PC-3 (cell line): ENCODE measurements at regions not wholly inside any gene's neighbourhood (a gene's known extent, or its start where the extent isn't known, plus 50 kb on each side); places are given as distances from the start of the nearest gene placed in this dataset.

Experiments used
- ATAC-seq: fragments of 200-7000 bp; cut with Tn5 transposase; 2 replicates; pipeline ENCODE4 v1.9.1; 2020; ENCODE audit warnings: mild to moderate bottlenecking, moderate library complexity
- BruUV-seq: library from RNA; stranded (reverse); fragments of 400-500 nt; replicated peaks from 2 replicates; lab custom pipeline; 2021; lab: Mats Ljungman, UMichigan
- CTCF ChIA-PET: fragments of 300-600 bp; sonication (Branson Sonifier 250); formaldehyde crosslinking; loops from one replicate; lab custom pipeline; 2022; ENCODE audit warnings: antibody characterized with exemption; lab: Charles Lee
- POLR2A ChIA-PET: fragments of 300-600 bp; sonication (Branson Sonifier 250); formaldehyde crosslinking; loops from one replicate; lab custom pipeline; 2022; ENCODE audit warnings: antibody characterized with exemption; ENCODE audit not compliant: unreplicated experiment; lab: Charles Lee
- DNase-seq: peaks from one replicate; pipeline ENCODE4 v3.0.0-alpha.2; 2015
- H2AFZ ChIP-seq: fragments of 300-600 bp; sonication (generic); 2 replicates; pipeline ENCODE4 v1.6.0; 2016; ENCODE audit warnings: antibody characterized with exemption, low read length
- H3F3A ChIP-seq: fragments of 300-600 bp; sonication (generic); one replicate; pipeline ENCODE4 v1.6.0; 2017; ENCODE audit warnings: antibody characterized with exemption, low read length, control low read depth, mild to moderate bottlenecking; ENCODE audit not compliant: unreplicated experiment
- H3K27ac ChIP-seq: fragments of 300-600 bp; sonication (generic); 2 replicates; pipeline ENCODE4 v1.5.1; 2016; ENCODE audit warnings: mild to moderate bottlenecking, low read length
- H3K27me3 ChIP-seq: fragments of 300-600 bp; sonication (generic); 2 replicates; pipeline ENCODE4 v1.6.1; 2016; ENCODE audit warnings: low read length, mixed read lengths
- H3K36me3 ChIP-seq: fragments of 300-600 bp; sonication (generic); 2 replicates; pipeline ENCODE4 v1.6.1; 2016; ENCODE audit warnings: low read depth, mixed run types, low read length, mixed read lengths
- H3K4me1 ChIP-seq: fragments of 300-600 bp; sonication (generic); 2 replicates; pipeline ENCODE4 v1.5.1; 2016; ENCODE audit warnings: low read length; ENCODE audit not compliant: insufficient read depth
- H3K4me2 ChIP-seq: fragments of 300-600 bp; sonication (generic); 2 replicates; pipeline ENCODE4 v1.6.0; 2016; ENCODE audit warnings: low read length
- H3K4me3 ChIP-seq: fragments of 300-600 bp; sonication (generic); 2 replicates; pipeline ENCODE4 v1.5.1; 2016; ENCODE audit warnings: mild to moderate bottlenecking, low read length, mixed read lengths
- H3K79me2 ChIP-seq: fragments of 300-600 bp; sonication (generic); 2 replicates; pipeline ENCODE4 v1.6.1; 2017; ENCODE audit warnings: low read length, mixed read lengths
- H3K9ac ChIP-seq: fragments of 300-600 bp; sonication (generic); 2 replicates; pipeline ENCODE4 v1.6.0; 2016; ENCODE audit warnings: mild to moderate bottlenecking, low read length
- H3K9me2 ChIP-seq: fragments of 300-600 bp; sonication (generic); replicated peaks from 2 replicates; pipeline ENCODE4 v1.6.1; 2016; ENCODE audit warnings: mixed run types, low read length, mixed read lengths
- H3K9me3 ChIP-seq: fragments of 300-600 bp; sonication (generic); 2 replicates; pipeline ENCODE4 v1.6.1; 2016; ENCODE audit warnings: low read length, mixed read lengths
- H4K20me1 ChIP-seq: fragments of 300-600 bp; sonication (generic); 2 replicates; pipeline ENCODE4 v1.6.1; 2016; ENCODE audit warnings: low read length, mixed read lengths
- EZH2 ChIP-seq: fragments of 300-600 bp; sonication (generic); IDR thresholded peaks from one replicate; pipeline ENCODE4 v1.6.1; 2017; ENCODE audit warnings: antibody characterized with exemption, mild to moderate bottlenecking, low read length; ENCODE audit not compliant: unreplicated experiment
- EZH2phosphoT487 ChIP-seq: fragments of 300-600 bp; sonication (generic); IDR thresholded peaks from 2 replicates; pipeline ENCODE4 v1.6.1; 2018; ENCODE audit warnings: mild to moderate bottlenecking, antibody characterized with exemption, low read length, borderline replicate concordance
- intact Hi-C: fragments of 100-400 bp; cut with micrococcal nuclease; formaldehyde crosslinking; loops from 2 replicates; pipeline ENCODE4 v1.9.0; 2023
- TF ChIP-seq, protein P1 (sequence below): fragments of 300-600 bp; sonication (generic); conservative IDR thresholded peaks from 2 replicates; pipeline ENCODE4 v1.5.1; 2017; ENCODE audit warnings: antibody characterized with exemption, low read depth, mild to moderate bottlenecking, low read length

DNA sequence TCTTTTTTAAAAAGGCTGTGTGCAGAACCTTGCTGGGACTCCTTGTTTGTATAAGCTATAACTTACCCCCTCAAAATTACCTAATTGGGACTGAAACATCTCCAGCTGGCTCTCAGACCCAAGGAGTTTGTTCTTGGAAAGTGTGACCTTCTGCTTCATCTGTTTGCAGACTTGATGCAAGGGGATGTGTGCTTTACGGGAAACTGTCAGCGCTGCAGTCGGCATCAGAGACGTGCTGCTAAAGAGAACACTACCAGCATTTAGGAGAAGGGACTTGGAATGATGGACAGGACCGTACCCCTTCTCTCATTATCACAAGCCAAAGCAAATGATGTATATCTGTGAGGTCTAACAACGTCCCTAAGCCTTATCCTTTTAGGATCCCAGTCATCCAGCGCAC, 174.2 kb upstream of the PARP11 start:
- H3K27me3 ChIP-seq = peaks cover 78% of the 10 kb centered on the region
- no peaks in the 10 kb centered on the region for H3F3A ChIP-seq
- BruUV-seq = no TSS peak
- H3K9ac ChIP-seq = no peak overlapping the region
- no peak for ATAC-seq
- H4K20me1 ChIP-seq = no peaks in the 10 kb centered on the region
- no peak overlapping the region for H2AFZ ChIP-seq
- H3K79me2 ChIP-seq = no peaks in the 10 kb centered on the region
- H3K9me2 ChIP-seq = no peaks in the 10 kb centered on the region
- intact Hi-C loops = no loop called here
- no peak for DNase-seq
- H3K27ac ChIP-seq = no peak overlapping the region
- ChIA-PET POLR2A (no interaction called here), CTCF (no interaction called here)
- H3K9me3 ChIP-seq = no peaks in the 10 kb centered on the region
- H3K4me1 ChIP-seq = no peaks in the 10 kb centered on the region
- H3K4me2 ChIP-seq = no peak overlapping the region
- H3K4me3 ChIP-seq = no peak overlapping the region
- TF ChIP-seq, protein P1, sequence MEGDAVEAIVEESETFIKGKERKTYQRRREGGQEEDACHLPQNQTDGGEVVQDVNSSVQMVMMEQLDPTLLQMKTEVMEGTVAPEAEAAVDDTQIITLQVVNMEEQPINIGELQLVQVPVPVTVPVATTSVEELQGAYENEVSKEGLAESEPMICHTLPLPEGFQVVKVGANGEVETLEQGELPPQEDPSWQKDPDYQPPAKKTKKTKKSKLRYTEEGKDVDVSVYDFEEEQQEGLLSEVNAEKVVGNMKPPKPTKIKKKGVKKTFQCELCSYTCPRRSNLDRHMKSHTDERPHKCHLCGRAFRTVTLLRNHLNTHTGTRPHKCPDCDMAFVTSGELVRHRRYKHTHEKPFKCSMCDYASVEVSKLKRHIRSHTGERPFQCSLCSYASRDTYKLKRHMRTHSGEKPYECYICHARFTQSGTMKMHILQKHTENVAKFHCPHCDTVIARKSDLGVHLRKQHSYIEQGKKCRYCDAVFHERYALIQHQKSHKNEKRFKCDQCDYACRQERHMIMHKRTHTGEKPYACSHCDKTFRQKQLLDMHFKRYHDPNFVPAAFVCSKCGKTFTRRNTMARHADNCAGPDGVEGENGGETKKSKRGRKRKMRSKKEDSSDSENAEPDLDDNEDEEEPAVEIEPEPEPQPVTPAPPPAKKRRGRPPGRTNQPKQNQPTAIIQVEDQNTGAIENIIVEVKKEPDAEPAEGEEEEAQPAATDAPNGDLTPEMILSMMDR = no peak
- TF ChIP-seq EZH2phosphoT487 = no peak
- no peak for TF ChIP-seq EZH2
- H3K36me3 ChIP-seq = no peaks in the 10 kb centered on the region

DNA sequence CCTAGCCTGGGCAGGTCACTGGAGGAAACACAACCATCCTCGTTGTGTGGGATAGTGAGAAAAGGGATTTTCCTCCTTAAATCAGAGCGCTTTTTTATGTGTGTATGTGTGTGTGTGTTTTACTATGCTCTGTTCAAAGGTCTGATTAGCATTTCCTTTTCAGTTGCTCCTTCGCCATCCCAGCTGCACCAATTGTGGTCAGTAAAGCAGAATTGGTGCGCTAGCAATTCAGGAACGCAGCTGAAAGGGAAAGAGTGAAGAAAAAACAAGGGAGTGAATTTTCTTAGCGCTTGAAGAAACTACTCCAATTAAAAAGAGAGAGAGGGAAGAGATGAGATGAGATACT, 173.3 kb upstream of the PARP11 start:
- POLR2A ChIA-PET = no interaction called here
- no peak for ATAC-seq
- Histone ChIP-seq H3K4me1 (no peaks in the 10 kb centered on the region), H2AFZ (no peak overlapping the region), H3K27me3 (peaks cover 78% of the 10 kb centered on the region), H3K27ac (no peak overlapping the region), H3F3A (no peaks in the 10 kb centered on the region), H4K20me1 (no peaks in the 10 kb centered on the region), H3K36me3 (no peaks in the 10 kb centered on the region), H3K4me3 (no peak overlapping the region), H3K9me2 (no peaks in the 10 kb centered on the region), H3K9me3 (no peaks in the 10 kb centered on the region), H3K79me2 (no peaks in the 10 kb centered on the region), H3K9ac (no peak overlapping the region), H3K4me2 (no peak overlapping the region)
- BruUV-seq = no TSS peak
- no peak for DNase-seq
- TF ChIP-seq EZH2 (no peak), EZH2phosphoT487 (no peak)
- TF ChIP-seq, protein P1 = no peak
- intact Hi-C loops = no loop called here
- CTCF ChIA-PET = no interaction called here

DNA sequence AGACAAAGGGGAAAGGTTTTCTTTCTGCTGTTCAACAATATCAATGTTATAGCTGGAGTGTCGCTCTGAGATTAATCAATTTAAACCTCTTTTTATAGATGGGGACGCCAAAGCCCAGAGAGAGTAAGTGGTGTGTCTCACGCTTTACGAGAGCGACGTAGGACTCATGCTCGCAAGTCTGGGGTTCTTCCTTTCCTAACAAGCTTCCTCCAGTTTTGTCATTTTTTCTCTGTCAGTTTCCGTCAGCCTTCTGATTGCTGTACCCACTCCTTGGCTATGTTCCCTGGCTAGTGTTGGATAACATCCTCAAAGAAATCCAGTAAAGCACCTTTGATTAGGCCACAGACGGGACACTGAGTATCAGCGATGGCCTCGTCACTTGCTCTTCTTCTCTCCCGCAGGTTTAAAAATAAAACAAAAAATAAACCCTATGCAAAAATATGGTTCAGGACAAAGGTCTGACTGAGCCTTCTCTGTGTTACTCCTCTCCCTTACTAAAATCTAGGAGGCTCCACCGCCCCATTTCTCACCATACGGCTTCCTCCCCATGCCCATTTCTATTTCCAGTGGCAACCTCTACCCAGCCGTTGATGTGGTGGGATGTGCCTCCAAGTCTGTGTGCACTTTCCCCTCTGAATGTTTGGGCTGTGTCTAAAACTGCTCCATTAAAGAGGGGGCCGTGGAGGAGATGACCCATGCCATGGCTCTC, 172.7 kb upstream of the PARP11 start:
- ChIA-PET CTCF (no interaction called here), POLR2A (no interaction called here)
- Histone ChIP-seq H3F3A (no peaks in the 10 kb centered on the region), H4K20me1 (no peaks in the 10 kb centered on the region), H3K36me3 (no peaks in the 10 kb centered on the region), H3K27ac (no peak overlapping the region), H3K27me3 (peaks cover 75% of the 10 kb centered on the region), H3K9ac (no peak overlapping the region), H3K9me2 (no peaks in the 10 kb centered on the region), H2AFZ (no peak overlapping the region), H3K79me2 (no peaks in the 10 kb centered on the region), H3K9me3 (no peaks in the 10 kb centered on the region), H3K4me1 (no peaks in the 10 kb centered on the region), H3K4me3 (no peak overlapping the region), H3K4me2 (no peak overlapping the region)
- DNase-seq = no peak
- intact Hi-C loops = no loop called here
- no TSS peak for BruUV-seq
- ATAC-seq = no peak
- TF ChIP-seq, protein P1 = no peak
- TF ChIP-seq EZH2phosphoT487 (no peak), EZH2 (no peak)
